ENCODE measurements at regions not wholly inside any gene's neighbourhood (a gene's known extent, or its start where the extent isn't known, plus 50 kb on each side); places are given as distances from the start of the nearest gene placed in this dataset.

DNA sequence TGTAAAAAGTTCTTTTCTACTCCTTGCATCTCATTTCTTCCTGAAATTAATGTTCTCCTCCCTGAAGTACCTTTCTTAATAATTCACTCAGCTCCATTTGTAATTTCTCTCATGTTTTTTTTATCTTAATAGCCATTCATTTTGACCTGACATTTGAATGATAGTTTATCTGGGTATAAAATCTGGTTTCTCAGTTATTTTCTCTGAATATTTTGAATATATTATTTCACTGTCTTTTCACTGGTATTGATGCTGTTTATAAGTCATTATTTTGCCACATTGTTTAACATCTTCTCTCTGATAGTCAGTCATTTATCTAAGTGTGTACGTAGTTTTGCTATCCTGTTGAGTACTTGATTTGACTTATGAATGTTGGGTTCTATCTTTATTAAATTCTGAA lies 68.8 kb upstream of the ARHGAP18 start:
- no peak for DNase-seq

DNA sequence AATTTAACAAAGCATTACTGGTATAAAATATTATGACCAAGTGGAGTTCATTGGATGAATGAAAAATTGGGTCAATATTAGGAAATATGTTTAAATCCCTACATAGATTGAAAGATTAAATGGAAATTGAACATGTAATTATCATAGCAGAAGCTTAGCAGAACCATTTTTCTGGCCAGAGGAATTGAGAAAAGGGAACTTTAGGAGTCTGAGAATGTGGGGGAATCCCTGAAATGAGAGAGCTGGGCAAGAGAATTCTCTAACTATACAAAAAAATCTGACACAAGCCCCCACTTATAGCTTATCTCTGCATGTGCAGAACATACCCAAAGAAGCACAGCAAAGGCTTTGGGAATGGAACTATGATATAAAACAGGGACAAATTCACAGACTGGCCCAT lies 67.4 kb upstream of the ARHGAP18 start:
- DNase-seq: no peak

DNA sequence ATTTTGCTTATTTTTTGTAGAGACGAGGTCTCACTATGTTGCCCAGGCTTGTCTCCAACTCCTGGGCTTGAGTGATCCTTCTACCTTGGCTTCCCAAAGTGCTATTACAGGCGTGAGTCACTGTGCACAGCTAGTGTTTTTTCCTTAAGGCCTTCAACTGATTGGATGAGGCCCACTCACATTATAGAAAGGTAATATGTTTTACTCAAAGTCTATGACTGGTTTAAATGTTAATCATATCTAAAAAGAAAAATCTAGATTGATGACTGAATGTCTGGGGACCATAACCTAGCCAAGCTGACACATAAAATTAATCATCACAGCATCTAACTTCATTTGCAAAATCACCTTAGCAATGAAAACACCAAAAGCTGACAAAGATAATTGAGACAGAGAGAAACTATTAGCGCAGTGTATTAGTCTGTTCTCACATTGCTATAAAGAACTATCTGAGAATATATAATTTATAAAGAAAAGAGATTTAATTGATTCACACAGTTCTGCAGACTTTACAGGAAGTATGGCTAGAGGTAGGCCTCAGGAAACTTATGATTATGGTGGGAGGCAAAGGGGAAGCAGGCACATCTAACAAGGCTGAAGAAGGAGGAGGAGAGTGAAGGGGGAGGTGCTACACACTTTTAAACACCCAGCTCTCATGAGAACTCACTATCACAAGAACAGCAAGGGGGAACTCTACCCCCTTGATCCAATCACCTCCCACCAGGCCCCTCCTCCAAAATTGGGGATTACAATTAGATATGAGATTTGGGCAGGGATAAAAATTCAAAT lies 66.8 kb upstream of the ARHGAP18 start:
- DNase-seq: no peak

DNA sequence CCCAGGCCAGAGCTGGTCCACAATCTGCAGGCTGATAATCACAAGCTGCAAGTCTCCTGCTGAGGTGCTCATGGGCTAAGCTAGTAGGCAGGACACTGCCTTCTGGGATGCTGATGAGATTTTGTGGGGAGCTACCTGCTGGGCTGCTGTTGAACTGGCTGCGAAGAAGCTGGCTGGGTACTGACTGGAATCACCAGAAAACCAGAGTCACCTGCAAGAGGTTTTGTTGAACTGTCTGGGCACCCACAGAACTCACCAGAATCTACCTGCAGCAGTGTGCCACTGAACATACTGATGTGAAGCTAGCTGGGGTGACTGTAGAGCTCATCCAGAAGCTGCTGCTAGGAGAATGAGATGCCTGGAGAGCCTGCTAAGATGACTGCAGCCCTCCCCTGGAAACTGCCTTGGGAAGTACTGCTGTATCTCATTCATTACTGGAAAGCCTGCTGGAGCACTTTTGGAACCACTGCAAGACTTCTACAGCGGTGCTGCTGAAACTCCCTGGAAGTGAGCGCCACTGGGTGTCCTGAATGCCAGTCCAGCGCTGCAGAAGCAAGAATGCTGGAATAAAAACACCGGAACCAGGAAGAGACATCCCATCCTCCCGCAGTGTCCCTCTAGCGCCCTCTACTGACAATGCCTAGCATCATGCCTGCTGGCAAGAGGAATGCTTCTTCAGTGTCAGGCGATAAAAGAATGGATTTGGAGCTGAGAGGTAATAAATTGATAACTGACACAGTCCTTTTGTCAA lies 64.9 kb upstream of the ARHGAP18 start:
- DNase-seq: peak; percentile 60

DNA sequence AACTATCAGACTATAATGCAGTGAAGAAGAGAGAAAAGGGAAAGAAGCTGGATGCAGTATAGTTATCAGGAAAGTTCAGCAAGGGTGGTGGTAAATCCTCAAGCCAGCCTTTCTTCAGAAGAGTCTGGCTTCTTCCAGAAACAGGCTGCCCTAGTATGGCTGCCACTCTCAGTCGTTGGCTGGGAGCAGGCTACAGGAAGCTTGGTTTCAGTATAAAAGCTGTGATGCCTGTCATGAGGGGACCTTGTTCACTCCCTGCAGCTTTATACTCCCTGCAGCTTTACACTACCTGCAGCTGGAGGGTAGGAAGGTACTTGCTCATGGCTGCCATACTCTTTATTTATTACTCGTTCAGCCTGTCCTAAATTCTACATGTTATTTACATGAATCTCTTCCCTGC lies 63.3 kb upstream of the ARHGAP18 start:
- no peak for DNase-seq

DNA sequence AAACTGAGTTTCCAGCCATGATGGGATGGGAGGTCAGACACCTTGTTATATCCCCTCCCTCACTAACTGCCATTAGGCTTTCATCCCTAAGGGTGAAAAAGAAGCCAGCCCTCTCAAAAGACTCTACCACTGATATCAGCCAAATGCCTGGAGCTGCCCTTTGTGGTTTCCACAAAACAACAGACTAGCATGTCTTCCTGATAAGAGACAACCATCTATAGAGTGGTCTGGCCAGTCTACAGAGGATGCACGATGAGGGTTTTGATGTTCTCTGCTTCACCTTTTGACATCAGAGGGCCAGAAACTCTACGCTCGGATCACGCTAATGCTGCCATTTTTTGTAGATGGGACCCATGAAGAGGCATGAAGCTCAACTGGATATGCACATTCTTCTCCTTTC lies 61.7 kb upstream of the ARHGAP18 start:
- DNase-seq: no peak

DNA sequence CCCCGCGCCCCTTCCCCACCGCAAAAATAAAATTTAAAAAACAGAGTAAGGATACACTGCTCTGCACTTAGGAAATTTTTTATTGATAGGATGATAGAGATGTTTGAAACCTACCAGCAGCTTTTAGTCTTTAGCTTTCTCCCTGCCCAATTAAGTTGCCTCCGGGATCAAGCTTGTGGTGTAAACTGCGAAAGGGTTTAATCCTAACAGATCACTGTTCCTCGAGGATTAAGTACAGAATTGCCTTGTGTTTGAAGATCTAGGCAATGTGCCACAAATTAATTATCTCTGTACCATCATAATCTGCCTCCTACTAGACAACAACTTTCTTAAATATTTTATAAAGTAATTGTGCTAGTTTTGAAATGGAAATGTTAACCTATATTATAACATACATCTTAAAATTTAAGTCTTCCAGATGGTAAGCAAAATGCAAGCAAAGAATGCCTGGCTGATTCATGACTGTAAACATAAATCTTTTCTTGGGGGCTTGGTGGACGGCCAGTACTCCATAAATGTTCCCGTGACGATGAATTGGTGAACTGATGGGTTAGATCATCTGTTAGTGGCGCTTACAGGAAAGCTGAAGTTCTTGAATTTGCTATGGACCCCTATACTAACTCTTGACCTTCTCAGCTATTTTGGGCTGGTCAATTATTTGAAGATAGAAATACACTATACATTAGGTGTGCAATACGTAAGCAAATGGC lies 58.0 kb upstream of the ARHGAP18 start:
- no peak for DNase-seq

DNA sequence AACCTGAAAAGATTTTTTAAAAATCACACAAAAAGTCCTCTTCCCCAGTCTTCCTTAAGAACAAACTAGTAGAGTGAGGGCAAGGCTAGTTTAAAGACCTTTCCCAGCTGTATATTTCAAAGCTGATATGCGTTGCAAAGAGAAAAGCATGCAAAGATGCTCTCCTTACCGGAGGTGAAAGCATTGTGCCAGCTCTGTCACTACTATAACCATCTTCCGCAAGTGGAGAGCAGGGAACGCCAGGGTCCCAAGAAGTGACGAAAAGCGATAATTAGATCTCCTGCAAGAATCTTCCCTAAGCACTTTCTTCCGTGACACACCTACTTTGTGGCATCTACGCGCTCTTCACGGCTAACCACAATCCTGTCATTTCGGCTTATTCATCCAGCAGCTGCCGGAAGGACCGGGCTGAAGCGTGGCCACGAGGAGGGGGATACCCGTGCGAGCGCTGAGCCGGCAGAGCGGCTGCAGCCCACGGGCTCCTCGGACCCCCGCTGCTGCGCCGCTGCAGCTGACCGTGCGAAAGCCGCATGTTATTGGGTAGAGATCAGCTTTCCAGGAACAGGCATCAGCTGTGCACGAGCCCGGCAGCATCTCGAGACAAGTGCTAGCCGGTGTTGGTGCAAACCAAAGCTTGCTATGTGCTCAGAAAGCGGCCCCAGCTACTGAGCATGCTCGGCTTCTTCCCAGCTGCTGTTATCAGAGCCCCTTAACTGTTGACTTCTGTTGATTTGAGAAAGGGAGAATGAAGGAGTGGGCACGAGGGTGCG lies 57.2 kb upstream of the ARHGAP18 start:
- no peak for DNase-seq

DNA sequence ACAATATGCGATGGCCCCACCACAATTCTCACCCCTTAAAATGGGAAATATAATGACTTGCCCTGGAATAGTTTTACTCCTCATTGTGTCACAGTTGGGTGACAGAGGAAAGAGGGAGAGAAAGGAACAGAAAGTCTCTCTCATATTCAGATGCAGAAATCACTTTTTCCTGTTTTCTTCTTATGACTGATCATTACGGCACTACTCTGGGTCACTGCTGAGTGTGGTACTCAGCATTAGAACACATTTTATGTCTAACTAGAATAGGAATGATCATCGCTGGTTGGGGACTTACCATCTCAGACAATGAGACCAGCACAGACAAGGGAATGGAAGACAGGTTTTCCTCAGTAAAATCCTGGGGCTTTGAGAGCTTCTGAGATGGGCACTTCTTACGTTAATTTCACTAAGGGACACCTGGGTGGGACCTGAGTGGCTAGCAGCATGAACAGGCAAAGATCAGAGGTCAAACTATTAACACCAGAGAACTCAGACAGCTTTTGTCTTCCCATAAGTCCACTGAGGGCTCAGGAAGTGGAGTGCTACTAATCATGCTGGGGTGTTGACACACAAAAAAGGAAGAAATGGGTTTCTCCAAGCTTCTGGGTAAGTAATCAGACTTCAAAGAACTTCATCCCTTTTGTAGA lies 54.9 kb upstream of the ARHGAP18 start:
- no peak for DNase-seq

DNA sequence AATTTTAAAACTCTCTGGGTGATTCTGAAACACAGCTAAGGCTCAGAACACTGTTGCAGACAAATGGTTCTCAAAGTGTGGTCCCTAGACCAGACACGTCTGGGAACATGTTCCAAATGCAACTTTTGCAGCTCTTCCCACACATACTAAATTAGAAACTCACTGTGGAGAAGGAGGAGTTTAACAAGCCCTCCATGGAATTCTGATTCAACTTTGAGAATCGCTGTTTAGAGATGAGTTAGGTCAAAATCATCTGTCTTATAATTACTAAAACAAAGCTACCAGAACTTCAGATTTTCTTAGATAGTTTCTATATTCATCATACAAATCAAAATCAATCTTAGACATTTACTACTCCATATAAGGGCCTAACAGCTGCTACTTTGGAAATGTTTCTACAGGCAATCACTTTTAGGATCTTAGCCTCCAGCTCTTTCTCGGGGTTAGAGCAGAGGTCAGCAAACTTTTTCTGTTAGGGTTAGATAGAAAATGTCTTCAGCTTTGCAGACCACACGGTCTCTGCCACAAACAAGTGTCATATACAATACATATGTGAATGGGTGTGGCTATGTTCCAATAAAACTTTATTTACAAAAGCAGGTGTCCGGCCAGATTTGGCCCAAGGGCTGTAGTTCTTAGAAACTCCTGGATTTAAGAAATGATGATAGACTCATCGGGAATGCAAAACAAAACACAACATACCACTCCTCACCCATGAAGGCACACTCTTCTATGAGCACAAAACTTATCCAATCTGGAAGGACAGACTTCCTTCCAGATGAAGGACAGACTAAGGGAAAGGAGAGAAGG lies 50.0 kb upstream of the ARHGAP18 start:
- DNase-seq: no peak
